Fibroblast of lung (primary cell): ENCODE measurements at regions not wholly inside any gene's neighbourhood (a gene's known extent, or its start where the extent isn't known, plus 50 kb on each side); places are given as distances from the start of the nearest gene placed in this dataset.
"Not testable (repeated sequence)": the region's sequence is repeated elsewhere in the genome, so short reads cannot be mapped to it uniquely, and the experiment has no call there.

ENCODE experiments used
- DNase-seq, 2 donors: peaks; one replicate each; pipeline versions ENCODE4 v3.0.0 to v3.0.0-alpha.2; 2010; ENCODE audit warnings: low read depth in 2 of 2
- H2AFZ ChIP-seq: 2 replicates; pipeline ENCODE4 v1.5.1; 2012; ENCODE audit warnings: low read length, control low read depth, inconsistent platforms
- H3K27ac ChIP-seq: 2 replicates; pipeline ENCODE4 v1.5.1; 2011; ENCODE audit warnings: low read length, control low read depth; ENCODE audit not compliant: insufficient read depth
- H3K27me3 ChIP-seq: 2 replicates; pipeline ENCODE4 v1.5.1; 2011; ENCODE audit warnings: mild to moderate bottlenecking, low read length; ENCODE audit not compliant: control insufficient read depth, insufficient read depth
- H3K36me3 ChIP-seq: 2 replicates; pipeline ENCODE4 v1.5.1; 2011; ENCODE audit warnings: low read length; ENCODE audit not compliant: control insufficient read depth, insufficient read depth
- H3K4me1 ChIP-seq: 2 replicates; pipeline ENCODE4 v1.5.1; 2011; ENCODE audit warnings: low read length; ENCODE audit not compliant: control insufficient read depth, insufficient read depth; ENCODE audit errors: extremely low read depth
- H3K4me2 ChIP-seq: 2 replicates; pipeline ENCODE4 v1.5.1; 2011; ENCODE audit warnings: low read length, control low read depth; ENCODE audit not compliant: insufficient read depth; ENCODE audit errors: extremely low read depth
- H3K4me3 ChIP-seq, 4 experiments: fragments of 200-600 bp in 1 of 4; sonication (generic) in 1 of 4; replicated peaks in 1 of 4; 2 replicates each; pipeline ENCODE4 v1.5.1; 2011 to 2016; ENCODE audit warnings: low read length in 4 of 4, low read depth in 3 of 4, mild to moderate bottlenecking in 3 of 4, control low read depth in 2 of 4, inconsistent platforms in 1 of 4, mixed read lengths in 1 of 4; ENCODE audit not compliant: insufficient read depth in 1 of 4; ENCODE audit errors: control extremely low read depth in 1 of 4
- H3K79me2 ChIP-seq: 2 replicates; pipeline ENCODE4 v1.5.1; 2012; ENCODE audit warnings: mild to moderate bottlenecking, low read length, inconsistent platforms; ENCODE audit not compliant: control insufficient read depth, insufficient read depth
- H3K9ac ChIP-seq: 2 replicates; pipeline ENCODE4 v1.5.1; 2011; ENCODE audit warnings: mild to moderate bottlenecking, low read length, control low read depth; ENCODE audit not compliant: insufficient read depth
- H3K9me3 ChIP-seq: 2 replicates; pipeline ENCODE4 v1.5.1; 2012; ENCODE audit warnings: low read depth, low read length; ENCODE audit not compliant: control insufficient read depth, insufficient read depth
- H4K20me1 ChIP-seq: 2 replicates; pipeline ENCODE4 v1.5.1; 2011; ENCODE audit warnings: low read length; ENCODE audit not compliant: control insufficient read depth, insufficient read depth; ENCODE audit errors: extremely low read depth
- EZH2 ChIP-seq: IDR thresholded peaks from 2 replicates; pipeline ENCODE4 v1.5.1; 2012; ENCODE audit warnings: low read length, control low read depth, mild to moderate bottlenecking; ENCODE audit errors: missing control alignments
- TF ChIP-seq, protein P1 (sequence below), 2 donors: IDR thresholded peaks in 1 of 2; conservative IDR thresholded peaks in 1 of 2; 1 replicate in 1 of 2; 2 replicates in 1 of 2; pipeline ENCODE4 v1.5.1; 2011 to 2012; ENCODE audit warnings: low read length in 2 of 2, control low read depth in 1 of 2, inconsistent platforms in 1 of 2, low read depth in 1 of 2, mild to moderate bottlenecking in 1 of 2

DNA sequence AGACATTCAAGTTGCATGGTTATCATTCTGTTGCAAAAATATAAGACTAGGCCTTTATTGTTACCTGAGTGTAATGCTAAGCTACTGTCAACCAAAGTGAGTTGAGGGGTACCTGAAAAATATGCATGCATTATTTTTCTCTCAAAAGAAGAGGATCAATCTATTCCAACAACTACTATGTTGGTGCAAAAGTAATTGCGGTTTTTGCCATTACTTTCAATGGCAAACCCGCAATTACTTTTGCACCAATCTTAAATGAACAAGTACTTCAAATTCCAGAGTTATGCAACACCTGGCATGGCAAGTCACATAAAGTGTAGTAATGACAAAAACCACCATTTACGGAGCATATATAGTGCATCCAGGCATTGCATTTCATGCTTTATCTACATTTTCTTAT lies 307.0 kb upstream of the NOX3 start:
- Histone ChIP-seq H3K9me3 (no peaks in the 10 kb centered on the region), H3K9ac (no peak overlapping the region), H4K20me1 (no peaks in the 10 kb centered on the region), H3K79me2 (no peaks in the 10 kb centered on the region), H3K27ac (no peak overlapping the region), H3K36me3 (no peaks in the 10 kb centered on the region), H2AFZ (no peak overlapping the region), H3K4me3 (no peak overlapping the region), H3K27me3 (no peaks in the 10 kb centered on the region), H3K4me1 (no peaks in the 10 kb centered on the region), H3K4me2 (no peak overlapping the region)
- DNase-seq: no peak
- no peak for TF ChIP-seq EZH2
- TF ChIP-seq, protein P1, sequence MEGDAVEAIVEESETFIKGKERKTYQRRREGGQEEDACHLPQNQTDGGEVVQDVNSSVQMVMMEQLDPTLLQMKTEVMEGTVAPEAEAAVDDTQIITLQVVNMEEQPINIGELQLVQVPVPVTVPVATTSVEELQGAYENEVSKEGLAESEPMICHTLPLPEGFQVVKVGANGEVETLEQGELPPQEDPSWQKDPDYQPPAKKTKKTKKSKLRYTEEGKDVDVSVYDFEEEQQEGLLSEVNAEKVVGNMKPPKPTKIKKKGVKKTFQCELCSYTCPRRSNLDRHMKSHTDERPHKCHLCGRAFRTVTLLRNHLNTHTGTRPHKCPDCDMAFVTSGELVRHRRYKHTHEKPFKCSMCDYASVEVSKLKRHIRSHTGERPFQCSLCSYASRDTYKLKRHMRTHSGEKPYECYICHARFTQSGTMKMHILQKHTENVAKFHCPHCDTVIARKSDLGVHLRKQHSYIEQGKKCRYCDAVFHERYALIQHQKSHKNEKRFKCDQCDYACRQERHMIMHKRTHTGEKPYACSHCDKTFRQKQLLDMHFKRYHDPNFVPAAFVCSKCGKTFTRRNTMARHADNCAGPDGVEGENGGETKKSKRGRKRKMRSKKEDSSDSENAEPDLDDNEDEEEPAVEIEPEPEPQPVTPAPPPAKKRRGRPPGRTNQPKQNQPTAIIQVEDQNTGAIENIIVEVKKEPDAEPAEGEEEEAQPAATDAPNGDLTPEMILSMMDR (conservative IDR thresholded peaks at IDR 0.05 in 1 of 2, IDR thresholded peaks at IDR 0.05 in 1 of 2; ENCODE audit: low read depth in 1 of 2, low read length in 2 of 2): no peak

DNA sequence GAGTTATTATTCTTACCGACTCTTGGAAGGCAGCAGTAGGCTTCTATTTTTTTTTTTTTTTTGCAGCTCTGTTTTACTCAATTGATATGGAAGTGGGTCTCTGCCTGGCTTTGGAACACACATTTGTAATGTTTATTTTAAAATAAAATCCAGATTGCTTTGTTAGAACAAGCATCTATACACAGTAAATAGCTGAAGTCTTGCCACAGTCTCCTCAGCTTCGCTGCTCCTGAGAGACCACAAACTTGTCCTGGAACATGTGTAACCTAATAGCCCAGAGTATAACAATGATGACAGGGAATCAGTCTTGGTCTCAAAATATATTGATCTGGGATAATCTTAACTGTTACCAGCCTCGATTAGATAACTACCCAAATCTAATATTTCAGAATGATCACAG lies 299.8 kb upstream of the NOX3 start:
- Histone ChIP-seq H3K9ac (no peak overlapping the region), H3K79me2 (no peaks in the 10 kb centered on the region), H4K20me1 (no peaks in the 10 kb centered on the region), H3K4me3 (no peak overlapping the region), H3K27me3 (no peaks in the 10 kb centered on the region), H3K4me2 (no peak overlapping the region), H3K36me3 (no peaks in the 10 kb centered on the region), H3K27ac (no peak overlapping the region), H2AFZ (no peak overlapping the region), H3K9me3 (no peaks in the 10 kb centered on the region), H3K4me1 (no peaks in the 10 kb centered on the region)
- TF ChIP-seq, protein P1 (conservative IDR thresholded peaks at IDR 0.05 in 1 of 2, IDR thresholded peaks at IDR 0.05 in 1 of 2; ENCODE audit: low read depth in 1 of 2, low read length in 2 of 2): no peak
- no peak for TF ChIP-seq EZH2
- peak in 1 of 2 donors; percentile 7 for DNase-seq

DNA sequence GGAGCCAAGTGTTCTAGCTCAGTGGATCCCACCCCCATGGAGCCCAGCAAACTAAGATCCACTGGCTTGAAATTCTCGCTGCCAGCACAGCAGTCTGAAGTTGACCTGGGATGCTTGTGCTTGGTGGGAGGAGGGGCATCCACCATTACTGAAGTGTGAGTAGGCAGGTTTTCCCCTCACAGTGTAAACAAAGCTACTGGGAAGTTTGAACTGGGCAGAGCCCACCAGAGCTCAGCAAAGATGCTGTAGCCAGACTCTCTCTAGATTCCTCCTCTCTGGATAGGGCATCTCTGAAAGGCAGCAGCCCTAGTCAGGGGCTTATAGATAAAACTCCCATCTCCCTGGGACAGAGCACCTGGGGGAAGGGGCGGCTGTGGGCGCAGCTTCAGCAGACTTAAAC lies 293.1 kb upstream of the NOX3 start:
- not testable (repeated sequence) for H3K9ac ChIP-seq, H3K9me3 ChIP-seq, H3K36me3 ChIP-seq, H3K4me1 ChIP-seq, H3K27me3 ChIP-seq, H3K4me2 ChIP-seq, H4K20me1 ChIP-seq, H3K4me3 ChIP-seq, H3K27ac ChIP-seq, H3K79me2 ChIP-seq, H2AFZ ChIP-seq
- DNase-seq: peak in 1 of 2 donors; percentile 6

DNA sequence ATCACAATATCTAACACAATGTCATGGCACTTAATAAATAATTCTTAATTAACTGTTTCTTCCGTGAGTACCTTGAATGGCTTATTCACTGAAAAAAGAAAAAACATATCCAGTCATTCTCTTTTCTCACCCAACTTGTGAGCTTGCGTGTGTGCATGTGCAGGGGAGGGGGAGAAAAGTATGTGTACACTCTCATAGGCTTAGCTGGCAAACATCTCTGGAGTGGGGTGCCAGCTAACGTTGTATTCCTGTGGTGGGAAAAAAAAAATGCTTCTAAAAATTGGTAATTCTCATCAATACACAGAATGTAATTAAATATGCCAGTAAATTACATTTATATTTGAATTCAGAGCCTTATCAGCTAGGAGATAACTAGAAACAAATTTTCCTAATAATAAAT lies 291.9 kb upstream of the NOX3 start:
- Histone ChIP-seq H3K79me2 (no peaks in the 10 kb centered on the region), H3K9me3 (no peaks in the 10 kb centered on the region), H3K27ac (no peak overlapping the region), H4K20me1 (no peaks in the 10 kb centered on the region), H3K4me2 (no peak overlapping the region), H3K36me3 (no peaks in the 10 kb centered on the region), H3K4me1 (no peaks in the 10 kb centered on the region), H3K9ac (no peak overlapping the region), H2AFZ (no peak overlapping the region), H3K4me3 (no peak overlapping the region), H3K27me3 (no peaks in the 10 kb centered on the region)
- DNase-seq: no peak
- TF ChIP-seq, protein P1 (conservative IDR thresholded peaks at IDR 0.05 in 1 of 2, IDR thresholded peaks at IDR 0.05 in 1 of 2; ENCODE audit: low read depth in 1 of 2, low read length in 2 of 2): no peak
- no peak for TF ChIP-seq EZH2
